H1 (cell line): ENCODE measurements at regions not wholly inside any gene's neighbourhood (a gene's known extent, or its start where the extent isn't known, plus 50 kb on each side); places are given as distances from the start of the nearest gene placed in this dataset.

Source experiments
- JUN ChIP-seq: IDR thresholded peaks from 2 replicates; pipeline ENCODE4 v1.6.1; 2011; ENCODE audit warnings: low read depth, mild to moderate bottlenecking, improper control_type of control experiment, low read length
- RBBP5 ChIP-seq: IDR thresholded peaks from 2 replicates; pipeline ENCODE4 v1.7.1; 2012; ENCODE audit warnings: low read depth, mild to moderate bottlenecking, inconsistent platforms, low read length, moderate library complexity, borderline replicate concordance
- RXRA ChIP-seq: IDR thresholded peaks from 2 replicates; pipeline ENCODE4 v1.6.1; 2011; ENCODE audit warnings: low read depth, mild to moderate bottlenecking, low read length, moderate library complexity; ENCODE audit not compliant: insufficient read depth
- SIX5 ChIP-seq: IDR thresholded peaks from 2 replicates; pipeline ENCODE4 v1.6.1; 2011; ENCODE audit warnings: mild to moderate bottlenecking, low read depth, low read length

DNA sequence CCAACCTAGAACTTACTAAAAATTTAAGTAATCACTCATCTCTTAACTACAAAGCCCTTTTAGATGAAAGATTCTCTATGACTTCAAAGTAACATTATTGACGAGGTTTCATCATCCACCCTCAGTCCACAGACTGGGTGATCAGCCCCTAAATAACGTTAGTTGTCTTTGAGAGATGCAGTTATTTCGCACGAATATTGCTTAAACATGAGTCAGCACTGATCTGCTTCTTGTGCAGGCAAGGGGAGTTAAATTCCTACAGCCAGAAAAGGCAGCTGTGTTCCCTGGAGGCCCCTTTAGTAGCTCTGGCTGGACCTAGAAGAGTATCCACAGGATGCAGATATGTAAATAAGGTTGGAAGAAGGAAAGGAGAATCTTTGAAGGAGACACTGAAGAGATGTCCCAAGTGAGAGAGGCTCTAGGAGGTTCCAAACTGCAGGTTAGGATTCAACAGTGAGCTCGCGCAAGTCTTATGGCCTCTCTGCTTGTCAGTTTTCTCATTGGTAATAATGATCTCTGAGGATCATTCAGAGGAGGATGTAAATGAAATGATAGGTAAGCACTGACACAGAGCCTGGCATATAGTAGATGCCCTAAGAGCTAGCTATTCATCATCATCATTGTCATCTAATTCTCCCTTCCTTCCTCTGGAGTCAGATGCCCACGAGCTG, 122.2 kb upstream of the MAN2A1 start (continued):
- TF ChIP-seq SIX5 (no peak), JUN (no peak), RBBP5 (no peak), RXRA (no peak)
- TF ChIP-seq, all 59 proteins: peak for 0
